Ishikawa (cell line): ENCODE measurements at regions not wholly inside any gene's neighbourhood (a gene's known extent, or its start where the extent isn't known, plus 50 kb on each side); places are given as distances from the start of the nearest gene placed in this dataset.

ENCODE experiments used
- EGR1 ChIP-seq: IDR thresholded peaks from 2 replicates; pipeline ENCODE4 v1.6.1; 2012
- YY1 ChIP-seq: IDR thresholded peaks from 2 replicates; pipeline ENCODE4 v1.6.1; 2012; ENCODE audit warnings: low read depth
- ZBTB7A ChIP-seq: IDR thresholded peaks from 2 replicates; pipeline ENCODE4 v1.6.1; 2012; ENCODE audit warnings: low read depth

GRCh38 chr18:51425889-51426288 is 228.4 kb upstream of the MEX3C start:
- TF ChIP-seq EGR1 (no peak), YY1 (no peak), ZBTB7A (no peak)
